HCT116 (cell line): ENCODE measurements at regions not wholly inside any gene's neighbourhood (a gene's known extent, or its start where the extent isn't known, plus 50 kb on each side); places are given as distances from the start of the nearest gene placed in this dataset.

Source experiments
- ATAC-seq: fragments of 200-7000 bp; cut with Tn5 transposase; 2 replicates; pipeline ENCODE4 v1.9.1; 2020; ENCODE audit warnings: mild to moderate bottlenecking, moderate library complexity
- BruUV-seq: library from RNA; stranded (reverse); fragments of 400-500 nt; replicated peaks from 2 replicates; lab custom pipeline; 2021; lab: Mats Ljungman, UMichigan
- CTCF ChIA-PET: fragments of 300-600 bp; sonication (Branson Sonifier 250); formaldehyde crosslinking; loops from one replicate; lab custom pipeline; 2021; ENCODE audit warnings: antibody characterized with exemption; lab: Charles Lee
- POLR2A ChIA-PET: fragments of 300-600, 350-600 bp; sonication (Branson Sonifier 250); formaldehyde crosslinking; loops from one replicate; lab custom pipeline; 2021; ENCODE audit warnings: antibody characterized with exemption; lab: Charles Lee
- RAD21 ChIA-PET, 2 experiments: fragments of 300-600 bp; sonication (Branson Sonifier 250); formaldehyde crosslinking; loops; one replicate each; lab custom pipeline; 2023; ENCODE audit warnings: low total read pairs in 2 of 2; ENCODE audit not compliant: uncharacterized antibody in 2 of 2, unreplicated experiment in 2 of 2, low non-redundant PET in 1 of 2; lab: Charles Lee
- DNase-seq: peaks from one replicate; pipeline ENCODE4 v3.0.0-alpha.2; 2010; ENCODE audit warnings: low read depth, low spot score
- H2AFZ ChIP-seq: fragments of 200-600 bp; shearing (Covaris generic), sonication (generic); 2 replicates; pipeline ENCODE4 v1.6.1; 2017; ENCODE audit warnings: low read depth, mixed run types, mixed read lengths, antibody characterized with exemption, low read length; ENCODE audit not compliant: poor library complexity, severe bottlenecking
- H3K27ac ChIP-seq: 2 replicates; pipeline ENCODE4 v1.5.1; 2012; ENCODE audit warnings: low read depth, low read length
- H3K27me3 ChIP-seq: fragments of 200-600 bp; sonication (generic); 2 replicates; pipeline ENCODE4 v1.6.1; 2016; ENCODE audit warnings: mixed run types, low read length, mixed read lengths; ENCODE audit not compliant: insufficient read depth
- H3K36me3 ChIP-seq, 2 experiments: fragments of 200-500 bp in 1 of 2; fragments of 200-600 bp in 1 of 2; sonication (Bioruptor generic) in 1 of 2; sonication (generic) in 1 of 2; 2 replicates each; pipeline versions ENCODE4 v1.5.1 to v1.6.1; 2014 to 2016; ENCODE audit warnings: low read length in 2 of 2, inconsistent platforms in 1 of 2, mixed read lengths in 1 of 2, mixed run types in 1 of 2; ENCODE audit not compliant: insufficient read depth in 2 of 2, control insufficient read depth in 1 of 2
- H3K4me1 ChIP-seq, 2 experiments: fragments of 200-600 bp in 1 of 2; sonication (generic) in 1 of 2; 2 replicates each; pipeline versions ENCODE4 v1.5.1 to v1.6.1; 2012 to 2017; ENCODE audit warnings: low read length in 2 of 2, inconsistent platforms in 1 of 2, mild to moderate bottlenecking in 1 of 2, mixed read lengths in 1 of 2, mixed run types in 1 of 2, moderate library complexity in 1 of 2; ENCODE audit not compliant: insufficient read depth in 2 of 2, control insufficient read depth in 1 of 2
- H3K4me2 ChIP-seq: fragments of 200-600 bp; sonication (generic); 2 replicates; pipeline ENCODE4 v1.6.1; 2017; ENCODE audit warnings: mixed run types, low read length, mixed read lengths
- H3K4me3 ChIP-seq, 2 experiments: fragments of 200-600 bp in 1 of 2; sonication (generic) in 1 of 2; replicated peaks in 1 of 2; 2 replicates each; pipeline ENCODE4 v1.5.1; 2011 to 2016; ENCODE audit warnings: low read length in 2 of 2, control low read depth in 1 of 2, low read depth in 1 of 2, mild to moderate bottlenecking in 1 of 2, mixed read lengths in 1 of 2, mixed run types in 1 of 2
- H3K79me2 ChIP-seq: fragments of 200-600 bp; sonication (generic); 2 replicates; pipeline ENCODE4 v1.6.1; 2017; ENCODE audit warnings: mild to moderate bottlenecking, mixed run types, low read length, moderate library complexity, mixed read lengths; ENCODE audit not compliant: insufficient read depth
- H3K9ac ChIP-seq: fragments of 200-600 bp; sonication (generic); 2 replicates; pipeline ENCODE4 v1.6.1; 2016; ENCODE audit warnings: low read length, mixed read lengths
- H3K9me2 ChIP-seq: fragments of 200-600 bp; sonication (generic), shearing (Covaris generic); 2 replicates; pipeline ENCODE4 v1.6.1; 2017; ENCODE audit warnings: mixed run types, mild to moderate bottlenecking, moderate library complexity; ENCODE audit not compliant: insufficient read depth
- H3K9me3 ChIP-seq, 2 experiments: fragments of 200-500 bp in 1 of 2; fragments of 200-600 bp in 1 of 2; sonication (Bioruptor generic) in 1 of 2; sonication (generic) in 1 of 2; 2 replicates each; pipeline ENCODE4 v1.6.1; 2014 to 2017; ENCODE audit warnings: low read length in 2 of 2, mixed read lengths in 2 of 2, inconsistent platforms in 1 of 2, low read depth in 1 of 2, mild to moderate bottlenecking in 1 of 2, mixed run types in 1 of 2, moderate library complexity in 1 of 2; ENCODE audit not compliant: control insufficient read depth in 1 of 2, insufficient read depth in 1 of 2
- H4K20me1 ChIP-seq: fragments of 200-600 bp; sonication (generic), shearing (Covaris generic); 2 replicates; pipeline ENCODE4 v1.6.1; 2017; ENCODE audit warnings: mixed run types, mild to moderate bottlenecking, moderate library complexity; ENCODE audit not compliant: insufficient read depth
- EGR1 ChIP-seq: IDR thresholded peaks from 2 replicates; pipeline ENCODE4 v1.6.1; 2012; ENCODE audit warnings: low read depth
- ELF1 ChIP-seq: IDR thresholded peaks from 2 replicates; pipeline ENCODE4 v1.6.1; 2012; ENCODE audit warnings: low read depth, borderline replicate concordance
- EZH2 ChIP-seq: fragments of 200-600 bp; sonication (generic); IDR thresholded peaks from 2 replicates; pipeline ENCODE4 v1.6.1; 2017; ENCODE audit warnings: antibody characterized with exemption, mixed run types
- FOSL1 ChIP-seq: IDR thresholded peaks from 2 replicates; pipeline ENCODE4 v1.6.1; 2012; ENCODE audit warnings: low read depth
- JUND ChIP-seq: IDR thresholded peaks from 2 replicates; pipeline ENCODE4 v1.6.1; 2012
- POLR2A ChIP-seq: IDR thresholded peaks from 2 replicates; pipeline ENCODE4 v1.7.0; 2011; ENCODE audit warnings: borderline replicate concordance; ENCODE audit not compliant: insufficient read depth, insufficient read length; ENCODE audit errors: extremely low read depth
- POLR2AphosphoS5 ChIP-seq: IDR thresholded peaks from 2 replicates; pipeline ENCODE4 v1.6.1; 2011; ENCODE audit warnings: mild to moderate bottlenecking, low read depth, low read length, moderate library complexity
- RAD21 ChIP-seq: IDR thresholded peaks from 2 replicates; pipeline ENCODE4 v1.6.1; 2012; ENCODE audit warnings: low read depth, mild to moderate bottlenecking
- SP1 ChIP-seq: IDR thresholded peaks from 2 replicates; pipeline ENCODE4 v1.6.1; 2012; ENCODE audit warnings: low read depth
- SRF ChIP-seq: IDR thresholded peaks from 2 replicates; pipeline ENCODE4 v1.6.1; 2012; ENCODE audit warnings: low read depth
- TCF7L2 ChIP-seq: IDR thresholded peaks from 2 replicates; pipeline ENCODE4 v1.7.0; 2011; ENCODE audit warnings: borderline replicate concordance, inconsistent platforms; ENCODE audit not compliant: insufficient read depth, insufficient read length; ENCODE audit errors: extremely low read depth
- YY1 ChIP-seq: IDR thresholded peaks from 2 replicates; pipeline ENCODE4 v1.6.1; 2011; ENCODE audit warnings: low read length, low read depth, moderate library complexity, mild to moderate bottlenecking; ENCODE audit not compliant: insufficient replicate concordance; ENCODE audit errors: extremely low read depth
- ZFX ChIP-seq: fragments of 450-650 bp; IDR thresholded peaks from 2 replicates; pipeline ENCODE4 v1.6.1; 2017
- intact Hi-C: fragments of 100-400 bp; cut with micrococcal nuclease; formaldehyde crosslinking; loops from 2 replicates; pipeline ENCODE4 v1.10.0; 2022
- TF ChIP-seq, protein P1 (sequence below), 3 experiments: fragments of 200-600 bp in 1 of 3; sonication (generic) in 1 of 3; IDR thresholded peaks in 2 of 3; conservative IDR thresholded peaks in 1 of 3; 2 replicates each; pipeline ENCODE4 v1.5.1; 2012 to 2017; ENCODE audit warnings: low read depth in 2 of 3, low read length in 2 of 3, antibody characterized with exemption in 1 of 3, borderline replicate concordance in 1 of 3, control low read depth in 1 of 3, mild to moderate bottlenecking in 1 of 3, mixed read lengths in 1 of 3, mixed run types in 1 of 3, moderate library complexity in 1 of 3; ENCODE audit not compliant: insufficient read depth in 1 of 3
- TF ChIP-seq, protein P2 (sequence below): IDR thresholded peaks from 2 replicates; pipeline ENCODE4 v1.6.1; 2012

DNA sequence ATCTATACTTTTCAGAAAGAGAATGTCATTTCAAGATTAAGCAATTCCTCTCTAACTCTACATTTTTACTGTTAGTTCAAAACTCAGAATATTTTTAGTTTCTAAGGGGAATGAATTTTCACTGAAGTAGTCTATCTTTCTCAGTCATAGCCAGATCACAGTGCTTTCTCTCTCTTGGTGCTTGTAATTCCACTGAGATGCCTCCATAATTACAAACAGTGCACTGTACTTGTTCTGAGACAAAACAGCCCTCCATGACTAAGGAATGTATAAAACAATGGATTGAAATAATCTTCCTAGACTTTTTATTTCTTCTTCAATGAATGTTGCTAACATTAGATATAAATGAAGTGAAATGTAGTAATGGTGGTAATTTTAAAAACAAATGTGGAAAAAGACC is 603.2 kb upstream of the FAM241A start:
- no peak for DNase-seq
- Histone ChIP-seq H3K9me3 (no peaks in the 10 kb centered on the region), H3K9ac (no peak overlapping the region), H3K4me1 (no peaks in the 10 kb centered on the region), H3K79me2 (no peaks in the 10 kb centered on the region), H3K27ac (no peak overlapping the region), H3K4me3 (no peak overlapping the region), H3K9me2 (no peaks in the 10 kb centered on the region), H4K20me1 (no peaks in the 10 kb centered on the region), H3K27me3 (no peaks in the 10 kb centered on the region), H3K4me2 (no peak overlapping the region), H3K36me3 (no peaks in the 10 kb centered on the region), H2AFZ (no peak overlapping the region)
- ATAC-seq = no peak
- ChIA-PET CTCF (no interaction called here), RAD21 (no interaction called here), POLR2A (no interaction called here)
- BruUV-seq = no TSS peak
- intact Hi-C loops = no loop called here
- TF ChIP-seq RAD21 (no peak), ELF1 (no peak), POLR2AphosphoS5 (no peak)
- TF ChIP-seq, protein P1, sequence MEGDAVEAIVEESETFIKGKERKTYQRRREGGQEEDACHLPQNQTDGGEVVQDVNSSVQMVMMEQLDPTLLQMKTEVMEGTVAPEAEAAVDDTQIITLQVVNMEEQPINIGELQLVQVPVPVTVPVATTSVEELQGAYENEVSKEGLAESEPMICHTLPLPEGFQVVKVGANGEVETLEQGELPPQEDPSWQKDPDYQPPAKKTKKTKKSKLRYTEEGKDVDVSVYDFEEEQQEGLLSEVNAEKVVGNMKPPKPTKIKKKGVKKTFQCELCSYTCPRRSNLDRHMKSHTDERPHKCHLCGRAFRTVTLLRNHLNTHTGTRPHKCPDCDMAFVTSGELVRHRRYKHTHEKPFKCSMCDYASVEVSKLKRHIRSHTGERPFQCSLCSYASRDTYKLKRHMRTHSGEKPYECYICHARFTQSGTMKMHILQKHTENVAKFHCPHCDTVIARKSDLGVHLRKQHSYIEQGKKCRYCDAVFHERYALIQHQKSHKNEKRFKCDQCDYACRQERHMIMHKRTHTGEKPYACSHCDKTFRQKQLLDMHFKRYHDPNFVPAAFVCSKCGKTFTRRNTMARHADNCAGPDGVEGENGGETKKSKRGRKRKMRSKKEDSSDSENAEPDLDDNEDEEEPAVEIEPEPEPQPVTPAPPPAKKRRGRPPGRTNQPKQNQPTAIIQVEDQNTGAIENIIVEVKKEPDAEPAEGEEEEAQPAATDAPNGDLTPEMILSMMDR (IDR thresholded peaks at IDR 0.05 in 2 of 3, conservative IDR thresholded peaks at IDR 0.05 in 1 of 3; ENCODE audit: borderline replicate concordance in 1 of 3, insufficient read depth in 1 of 3, low read depth in 2 of 3, low read length in 2 of 3) = no peak

DNA sequence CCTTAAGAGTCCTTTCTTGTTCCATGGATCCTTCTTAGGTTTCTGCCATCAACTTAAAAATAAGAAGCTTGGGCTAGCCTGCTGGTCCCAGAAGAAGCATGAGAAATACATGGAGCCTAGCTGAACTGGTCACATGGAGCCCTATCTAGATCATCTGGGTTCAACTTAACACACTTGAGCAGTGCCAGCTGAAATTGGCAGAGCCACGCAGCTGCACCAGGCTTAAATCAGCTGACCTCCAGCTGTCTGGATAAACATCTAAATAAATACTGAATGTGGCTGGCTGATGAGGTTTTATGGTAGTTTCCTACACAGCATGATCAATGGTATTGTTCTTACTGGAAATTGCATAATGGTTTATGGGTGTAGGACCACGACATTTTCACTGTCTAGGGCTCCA is 598.4 kb upstream of the FAM241A start:
- no peak overlapping the region for H3K4me2 ChIP-seq
- ATAC-seq = no peak
- no peaks in the 10 kb centered on the region for H3K9me2 ChIP-seq
- RAD21 ChIA-PET = no interaction called here
- no peaks in the 10 kb centered on the region for H3K9me3 ChIP-seq
- H3K4me3 ChIP-seq = no peak overlapping the region
- H3K79me2 ChIP-seq = no peaks in the 10 kb centered on the region
- no peak for TF ChIP-seq TCF7L2
- TF ChIP-seq, protein P1 (IDR thresholded peaks at IDR 0.05 in 2 of 3, conservative IDR thresholded peaks at IDR 0.05 in 1 of 3; ENCODE audit: borderline replicate concordance in 1 of 3, insufficient read depth in 1 of 3, low read depth in 2 of 3, low read length in 2 of 3) = no peak
- no peak for TF ChIP-seq RAD21
- no peak for TF ChIP-seq JUND
- no peak for TF ChIP-seq SP1
- TF ChIP-seq ZFX = no peak
- no peak for TF ChIP-seq EGR1
- TF ChIP-seq, protein P2, sequence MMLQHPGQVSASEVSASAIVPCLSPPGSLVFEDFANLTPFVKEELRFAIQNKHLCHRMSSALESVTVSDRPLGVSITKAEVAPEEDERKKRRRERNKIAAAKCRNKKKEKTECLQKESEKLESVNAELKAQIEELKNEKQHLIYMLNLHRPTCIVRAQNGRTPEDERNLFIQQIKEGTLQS = no peak
- TF ChIP-seq POLR2A = no peak
- TF ChIP-seq FOSL1 = no peak
- no peak for TF ChIP-seq EZH2
- no peak for TF ChIP-seq YY1
- TF ChIP-seq SRF = no peak
- TF ChIP-seq ELF1 = no peak
- TF ChIP-seq, all 23 proteins: peak for 0
- Histone ChIP-seq H3K36me3 (no peaks in the 10 kb centered on the region), H2AFZ (no peak overlapping the region), H3K9ac (no peak overlapping the region), H3K27me3 (no peaks in the 10 kb centered on the region), H3K4me1 (no peaks in the 10 kb centered on the region), H3K27ac (no peak overlapping the region), H4K20me1 (no peaks in the 10 kb centered on the region)
- BruUV-seq = no TSS peak
- ChIA-PET POLR2A (no interaction called here), CTCF (no interaction called here)
- intact Hi-C loops = no loop called here
- no peak for DNase-seq
